ENCODE measurements at regions not wholly inside any gene's neighbourhood (a gene's known extent, or its start where the extent isn't known, plus 50 kb on each side); places are given as distances from the start of the nearest gene placed in this dataset.

- Histone ChIP-seq H3K27ac (ENCODE audit: control insufficient read depth, insufficient read depth, low read length) (no peak overlapping the region), H3K9me3 (ENCODE audit: control insufficient read depth, low read depth, low read length) (no peaks in the 10 kb centered on the region), H3K27me3 (ENCODE audit: control insufficient read depth, extremely low read depth, insufficient read depth, low read length) (no peaks in the 10 kb centered on the region), H3K4me3 (ENCODE audit: control insufficient read depth in 2 of 3, extremely low read depth in 1 of 3, insufficient read depth in 2 of 3, low read depth in 1 of 3, low read length in 3 of 3) (no peak overlapping the region), H3K36me3 (ENCODE audit: control insufficient read depth in 2 of 2, extremely low read depth in 1 of 2, insufficient read depth in 2 of 2, low read length in 2 of 2) (no peaks in the 10 kb centered on the region), H3K4me1 (ENCODE audit: control insufficient read depth, extremely low read depth, insufficient read depth, low read length) (peaks cover 26% of the 10 kb centered on the region), H2AFZ (ENCODE audit: control insufficient read depth, low read length) (no peak overlapping the region), H3K9me1 (ENCODE audit: control insufficient read depth, extremely low read depth, insufficient read depth, low read length) (no peaks in the 10 kb centered on the region), H3K4me2 (ENCODE audit: control insufficient read depth, extremely low read depth, insufficient read depth, low read depth, low read length) (no peak overlapping the region), H3K79me2 (ENCODE audit: control insufficient read depth, insufficient read depth, low read length) (no peaks in the 10 kb centered on the region), H4K20me1 (ENCODE audit: control insufficient read depth, extremely low read depth, insufficient read depth, low read length) (no peaks in the 10 kb centered on the region), H3K9ac (ENCODE audit: control insufficient read depth, extremely low read depth, insufficient read depth, low read length) (no peak overlapping the region)
- dilution Hi-C loops (cut with MboI; ENCODE audit: extremely low pct_ligation_motif_present, low sequenced_read_pairs), result no loop called here
- FAIRE-seq (no peak), DNase-seq (ENCODE audit: low read depth, low spot score) (no peak)
- TF ChIP-seq, protein P1, sequence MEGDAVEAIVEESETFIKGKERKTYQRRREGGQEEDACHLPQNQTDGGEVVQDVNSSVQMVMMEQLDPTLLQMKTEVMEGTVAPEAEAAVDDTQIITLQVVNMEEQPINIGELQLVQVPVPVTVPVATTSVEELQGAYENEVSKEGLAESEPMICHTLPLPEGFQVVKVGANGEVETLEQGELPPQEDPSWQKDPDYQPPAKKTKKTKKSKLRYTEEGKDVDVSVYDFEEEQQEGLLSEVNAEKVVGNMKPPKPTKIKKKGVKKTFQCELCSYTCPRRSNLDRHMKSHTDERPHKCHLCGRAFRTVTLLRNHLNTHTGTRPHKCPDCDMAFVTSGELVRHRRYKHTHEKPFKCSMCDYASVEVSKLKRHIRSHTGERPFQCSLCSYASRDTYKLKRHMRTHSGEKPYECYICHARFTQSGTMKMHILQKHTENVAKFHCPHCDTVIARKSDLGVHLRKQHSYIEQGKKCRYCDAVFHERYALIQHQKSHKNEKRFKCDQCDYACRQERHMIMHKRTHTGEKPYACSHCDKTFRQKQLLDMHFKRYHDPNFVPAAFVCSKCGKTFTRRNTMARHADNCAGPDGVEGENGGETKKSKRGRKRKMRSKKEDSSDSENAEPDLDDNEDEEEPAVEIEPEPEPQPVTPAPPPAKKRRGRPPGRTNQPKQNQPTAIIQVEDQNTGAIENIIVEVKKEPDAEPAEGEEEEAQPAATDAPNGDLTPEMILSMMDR (optimal IDR thresholded peaks at IDR 0.05 in 1 of 3, IDR thresholded peaks at IDR 0.05 in 1 of 3, conservative IDR thresholded peaks at IDR 0.05 in 1 of 3; ENCODE audit: extremely low read depth in 1 of 3, insufficient read depth in 2 of 3, low read length in 3 of 3), result no peak
- no peak for TF ChIP-seq EZH2 (IDR thresholded peaks at IDR 0.05; ENCODE audit: low read length)
These were observed 103.2 kb downstream of the VAPA start for GRCh38 chr18:10017043-10017442.

- Histone ChIP-seq H3K36me3 (ENCODE audit: control insufficient read depth in 2 of 2, extremely low read depth in 1 of 2, insufficient read depth in 2 of 2, low read length in 2 of 2) (no peaks in the 10 kb centered on the region), H2AFZ (ENCODE audit: control insufficient read depth, low read length) (no peak overlapping the region), H3K9me3 (ENCODE audit: control insufficient read depth, low read depth, low read length) (no peaks in the 10 kb centered on the region), H3K79me2 (ENCODE audit: control insufficient read depth, insufficient read depth, low read length) (no peaks in the 10 kb centered on the region), H3K9me1 (ENCODE audit: control insufficient read depth, extremely low read depth, insufficient read depth, low read length) (no peaks in the 10 kb centered on the region), H4K20me1 (ENCODE audit: control insufficient read depth, extremely low read depth, insufficient read depth, low read length) (no peaks in the 10 kb centered on the region), H3K4me1 (ENCODE audit: control insufficient read depth, extremely low read depth, insufficient read depth, low read length) (peaks cover 26% of the 10 kb centered on the region), H3K27ac (ENCODE audit: control insufficient read depth, insufficient read depth, low read length) (no peak overlapping the region), H3K4me2 (ENCODE audit: control insufficient read depth, extremely low read depth, insufficient read depth, low read depth, low read length) (no peak overlapping the region), H3K9ac (ENCODE audit: control insufficient read depth, extremely low read depth, insufficient read depth, low read length) (no peak overlapping the region), H3K27me3 (ENCODE audit: control insufficient read depth, extremely low read depth, insufficient read depth, low read length) (no peaks in the 10 kb centered on the region), H3K4me3 (ENCODE audit: control insufficient read depth in 2 of 3, extremely low read depth in 1 of 3, insufficient read depth in 2 of 3, low read depth in 1 of 3, low read length in 3 of 3) (no peak overlapping the region)
- FAIRE-seq (no peak), DNase-seq (ENCODE audit: low read depth, low spot score) (no peak)
- dilution Hi-C loops (cut with MboI; ENCODE audit: extremely low pct_ligation_motif_present, low sequenced_read_pairs), result no loop called here
- TF ChIP-seq, protein P1 (optimal IDR thresholded peaks at IDR 0.05 in 1 of 3, IDR thresholded peaks at IDR 0.05 in 1 of 3, conservative IDR thresholded peaks at IDR 0.05 in 1 of 3; ENCODE audit: extremely low read depth in 1 of 3, insufficient read depth in 2 of 3, low read length in 3 of 3), result no peak
- TF ChIP-seq EZH2 (IDR thresholded peaks at IDR 0.05; ENCODE audit: low read length), result no peak
These were observed 104.5 kb downstream of the VAPA start for GRCh38 chr18:10018289-10018688.

All from keratinocyte (primary cell).